Nephron (organoid): ENCODE measurements at regions not wholly inside any gene's neighbourhood (a gene's known extent, or its start where the extent isn't known, plus 50 kb on each side); places are given as distances from the start of the nearest gene placed in this dataset.

Source experiments
- H3K27ac Mint-ChIP-seq, 3 experiments: 2 replicates each; pipeline ENCODE4 v1.8.0; 2020; ENCODE audit warnings: mixed read lengths in 3 of 3, mild to moderate bottlenecking in 2 of 3, moderate library complexity in 1 of 3
- H3K27me3 Mint-ChIP-seq: 2 replicates; pipeline ENCODE4 v1.8.0; 2021; ENCODE audit warnings: low read depth, mild to moderate bottlenecking, moderate library complexity, mixed read lengths
- H3K36me3 Mint-ChIP-seq: 2 replicates; pipeline ENCODE4 v1.8.0; 2020; ENCODE audit warnings: low read depth, mixed read lengths
- H3K4me1 Mint-ChIP-seq: 2 replicates; pipeline ENCODE4 v1.8.0; 2020; ENCODE audit warnings: mixed read lengths
- H3K4me3 Mint-ChIP-seq, 3 experiments: 2 replicates each; pipeline ENCODE4 v1.8.0; 2020; ENCODE audit warnings: mild to moderate bottlenecking in 3 of 3, mixed read lengths in 3 of 3, moderate library complexity in 2 of 3
- H3K9me3 Mint-ChIP-seq: 2 replicates; pipeline ENCODE4 v1.8.0; 2020; ENCODE audit warnings: mixed read lengths
- CTCF ChIP-seq, 3 experiments: fragments of 200-600 bp; sonication (generic); IDR thresholded peaks; one replicate each; pipeline ENCODE4 v1.5.0; 2021; ENCODE audit warnings: antibody characterized with exemption in 3 of 3; ENCODE audit not compliant: unreplicated experiment in 3 of 3

GRCh38 chr17:14499976-14500375, 199.1 kb downstream of the HS3ST3B1 start:
- Mint-ChIP-seq H3K36me3 (no peaks in the 10 kb centered on the region), H3K27ac (no peak overlapping the region), H3K9me3 (peaks cover 6% of the 10 kb centered on the region), H3K27me3 (peaks cover 7% of the 10 kb centered on the region), H3K4me3 (no peak overlapping the region), H3K4me1 (no peaks in the 10 kb centered on the region)
- no peak for TF ChIP-seq CTCF (IDR thresholded peaks at IDR 0.05; ENCODE audit: unreplicated experiment in 3 of 3)

GRCh38 chr17:14498812-14499211, 197.9 kb downstream of the HS3ST3B1 start:
- no peak for TF ChIP-seq CTCF (IDR thresholded peaks at IDR 0.05; ENCODE audit: unreplicated experiment in 3 of 3)
- H3K4me1 Mint-ChIP-seq = no peaks in the 10 kb centered on the region
- peaks cover 8% of the 10 kb centered on the region for H3K9me3 Mint-ChIP-seq

GRCh38 chr17:14494161-14494560, 193.3 kb downstream of the HS3ST3B1 start:
- H3K9me3 Mint-ChIP-seq = peaks cover 8% of the 10 kb centered on the region
- no peaks in the 10 kb centered on the region for H3K4me1 Mint-ChIP-seq
- peaks cover 7% of the 10 kb centered on the region for H3K27me3 Mint-ChIP-seq
- TF ChIP-seq CTCF (IDR thresholded peaks at IDR 0.05; ENCODE audit: unreplicated experiment in 3 of 3) = no peak
- no peak overlapping the region for H3K4me3 Mint-ChIP-seq
- H3K27ac Mint-ChIP-seq = no peak overlapping the region
- no peaks in the 10 kb centered on the region for H3K36me3 Mint-ChIP-seq

More at GRCh38 chr17:14498812-14499211, 197.9 kb downstream of the HS3ST3B1 start:
- Mint-ChIP-seq H3K27me3 (peaks cover 7% of the 10 kb centered on the region), H3K36me3 (no peaks in the 10 kb centered on the region), H3K4me3 (no peak overlapping the region), H3K27ac (no peak overlapping the region)

- H3K36me3 Mint-ChIP-seq = no peaks in the 10 kb centered on the region
- no peak for TF ChIP-seq CTCF (IDR thresholded peaks at IDR 0.05; ENCODE audit: unreplicated experiment in 3 of 3)
Observed at GRCh38 chr17:14489986-14490385, 189.1 kb downstream of the HS3ST3B1 start.

GRCh38 chr17:14488958-14489550, 188.2 kb downstream of the HS3ST3B1 start:
- Mint-ChIP-seq H3K9me3 (no peaks in the 10 kb centered on the region), H3K4me3 (no peak overlapping the region), H3K27ac (no peak overlapping the region), H3K4me1 (no peaks in the 10 kb centered on the region), H3K36me3 (no peaks in the 10 kb centered on the region), H3K27me3 (no peaks in the 10 kb centered on the region)
- no peak for TF ChIP-seq CTCF (IDR thresholded peaks at IDR 0.05; ENCODE audit: unreplicated experiment in 3 of 3)

More at GRCh38 chr17:14489986-14490385, 189.1 kb downstream of the HS3ST3B1 start:
- Mint-ChIP-seq H3K4me3 (no peak overlapping the region), H3K27me3 (no peaks in the 10 kb centered on the region), H3K9me3 (peaks cover 2% of the 10 kb centered on the region), H3K27ac (no peak overlapping the region), H3K4me1 (no peaks in the 10 kb centered on the region)

- no peaks in the 10 kb centered on the region for H3K27me3 Mint-ChIP-seq
- H3K9me3 Mint-ChIP-seq = peaks cover under 1% of the 10 kb centered on the region
- no peak overlapping the region for H3K27ac Mint-ChIP-seq
- H3K4me1 Mint-ChIP-seq = no peaks in the 10 kb centered on the region
- no peak overlapping the region for H3K4me3 Mint-ChIP-seq
- H3K36me3 Mint-ChIP-seq = no peaks in the 10 kb centered on the region
- TF ChIP-seq CTCF (IDR thresholded peaks at IDR 0.05; ENCODE audit: unreplicated experiment in 3 of 3) = no peak
Observed at GRCh38 chr17:14487068-14487467, 186.2 kb downstream of the HS3ST3B1 start.
